ENCODE measurements at regions not wholly inside any gene's neighbourhood (a gene's known extent, or its start where the extent isn't known, plus 50 kb on each side); places are given as distances from the start of the nearest gene placed in this dataset.
"Not testable (repeated sequence)": the region's sequence is repeated elsewhere in the genome, so short reads cannot be mapped to it uniquely, and the experiment has no call there.

DNA sequence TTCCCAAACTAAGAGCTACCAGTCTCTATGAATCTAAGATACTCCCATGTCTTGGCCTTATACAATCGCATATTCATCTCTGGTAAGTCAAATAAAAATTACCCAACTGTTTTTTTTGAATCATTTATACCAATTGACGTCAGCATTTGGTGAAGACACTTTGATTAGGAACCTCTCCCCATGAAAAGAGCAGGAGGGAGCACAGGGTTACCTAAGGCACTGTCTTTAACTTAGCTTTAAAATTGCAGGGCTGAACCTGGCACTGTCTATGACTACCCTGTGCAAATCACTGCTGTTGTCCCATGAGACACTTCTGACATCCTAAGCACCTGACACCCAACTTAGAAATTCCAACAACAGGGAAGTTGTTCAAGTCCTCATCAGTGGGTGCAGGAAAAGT, 586.4 kb downstream of the MAT2B start:
- no peak for DNase-seq (ENCODE audit: low read depth, low spot score)

DNA sequence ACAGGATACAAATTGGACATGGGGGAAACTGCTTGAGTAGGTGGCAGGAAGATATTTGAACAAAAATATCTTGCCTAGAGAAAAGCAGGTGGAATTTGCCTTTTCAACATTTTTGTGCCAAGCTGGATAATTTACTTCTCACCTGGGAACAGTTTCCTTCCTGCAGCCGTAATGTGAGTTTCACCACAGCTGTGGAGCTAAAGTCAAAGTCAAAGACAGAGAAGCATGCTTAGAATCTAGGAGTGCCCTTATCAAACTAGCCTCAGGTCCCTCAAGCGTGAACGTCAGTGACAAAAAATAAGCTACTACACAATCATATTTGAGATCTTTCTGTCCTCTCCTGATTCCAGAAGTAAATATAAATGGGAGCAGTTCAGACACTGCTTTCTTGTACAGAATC, 588.9 kb downstream of the MAT2B start:
- no peak for DNase-seq (ENCODE audit: low read depth, low spot score)

DNA sequence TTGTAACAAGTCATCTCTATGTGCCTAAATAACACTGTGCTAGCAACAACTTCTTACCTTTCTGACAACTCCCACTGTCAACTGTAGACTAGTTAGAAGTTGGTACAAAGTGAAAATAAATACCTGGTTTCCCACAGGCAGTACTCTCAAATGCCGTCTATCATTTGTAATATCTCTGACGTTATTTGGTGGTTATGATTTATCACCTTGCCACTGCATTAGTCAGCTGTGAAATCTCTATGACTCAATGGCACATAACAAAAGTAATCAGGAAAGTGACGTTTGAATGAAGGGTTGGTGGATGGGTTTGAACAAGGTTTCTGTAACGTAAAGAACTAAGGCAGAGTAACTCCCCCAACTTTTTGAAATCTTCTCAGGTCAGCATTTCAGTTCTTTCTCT, 592.3 kb downstream of the MAT2B start:
- no peak for DNase-seq (ENCODE audit: low read depth, low spot score)

DNA sequence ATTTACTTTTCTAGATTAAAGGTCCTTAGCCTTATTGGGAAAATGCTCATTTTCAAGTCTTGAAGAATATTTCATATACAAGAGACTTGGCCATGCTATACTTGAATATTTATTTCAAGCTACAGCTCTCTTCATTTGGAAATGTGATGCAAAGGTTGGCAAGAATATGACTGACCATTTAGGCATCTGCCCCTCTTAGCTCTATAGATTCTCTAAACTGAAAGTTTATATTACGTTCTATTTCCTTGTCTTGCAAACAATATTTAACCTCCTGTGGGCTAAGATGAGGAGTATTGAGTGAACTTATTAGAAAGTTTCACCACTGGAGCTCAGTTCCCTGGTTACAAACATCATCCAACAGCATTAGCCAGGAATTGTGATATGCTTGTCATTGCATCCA, 593.1 kb downstream of the MAT2B start:
- DNase-seq (ENCODE audit: low read depth, low spot score) = no peak

DNA sequence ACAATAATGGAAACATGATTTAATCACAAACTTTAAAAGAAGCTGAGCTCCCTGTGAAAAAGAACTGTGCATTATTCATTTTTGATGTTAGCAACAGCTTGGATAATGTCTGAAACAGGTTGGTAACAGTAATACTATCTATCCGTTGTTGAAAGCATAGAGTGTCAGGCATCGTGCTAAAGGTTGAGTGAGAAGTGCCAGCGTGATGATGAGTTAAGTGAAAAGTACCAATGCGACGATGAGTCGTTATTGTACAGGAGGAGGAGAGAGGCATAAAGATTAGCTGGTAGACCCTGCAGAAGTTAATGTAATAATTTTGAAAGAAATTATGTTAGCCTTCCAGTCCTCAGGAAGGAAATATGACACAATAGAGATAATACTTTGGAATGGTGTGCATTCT, 593.6 kb downstream of the MAT2B start:
- DNase-seq (ENCODE audit: low read depth, low spot score) = no peak

DNA sequence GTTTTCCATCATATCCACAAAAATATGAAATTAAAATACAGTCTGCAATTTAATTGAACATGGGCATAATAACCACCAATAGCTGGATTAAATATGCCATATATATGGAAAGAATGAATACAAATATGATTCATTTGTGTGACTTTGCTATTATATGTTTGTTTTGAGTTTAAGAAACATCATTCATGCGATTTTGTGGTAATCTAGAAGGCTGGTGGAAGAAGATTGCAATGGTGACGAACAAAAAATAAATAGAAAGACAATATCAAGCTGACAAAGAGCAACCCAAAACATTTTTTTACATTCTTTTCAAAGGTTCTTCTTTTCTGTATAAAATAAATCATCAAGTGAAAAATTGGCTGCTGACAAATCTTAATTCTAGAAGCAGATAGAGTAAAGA, 610.0 kb downstream of the MAT2B start:
- DNase-seq (ENCODE audit: low read depth, low spot score) = no peak

DNA sequence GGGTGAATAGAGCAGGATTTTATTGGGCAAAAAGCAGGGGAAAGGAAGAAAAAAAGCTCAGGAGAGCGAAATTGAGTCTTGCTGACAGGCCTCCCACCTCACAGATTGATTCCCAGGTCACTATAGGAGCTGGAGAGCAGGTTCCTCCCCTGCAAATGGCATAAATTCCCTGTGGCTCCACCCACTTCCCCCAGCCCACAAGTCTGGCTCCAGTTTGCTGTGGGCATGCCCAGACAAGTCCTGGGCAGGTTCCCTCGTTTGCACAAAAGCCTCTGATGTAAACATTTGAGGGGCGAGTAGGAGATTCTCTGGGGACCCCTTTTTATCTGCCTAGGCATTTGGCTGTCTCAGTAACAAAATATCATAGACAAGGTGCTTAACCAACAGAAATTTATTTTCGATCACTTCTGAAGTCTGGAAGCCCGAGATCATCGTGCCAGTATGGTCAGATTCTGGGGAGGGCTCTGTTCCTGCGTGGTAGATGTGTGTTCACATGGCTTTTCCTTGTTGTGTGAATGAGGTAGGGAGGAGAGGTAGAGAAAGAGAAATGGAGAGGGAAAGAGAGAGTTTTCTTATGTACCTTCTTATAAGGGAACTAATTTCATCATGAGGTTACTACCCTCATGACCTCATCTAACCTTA, 614.5 kb downstream of the MAT2B start:
- DNase-seq (ENCODE audit: low read depth, low spot score) = peak; percentile 3

DNA sequence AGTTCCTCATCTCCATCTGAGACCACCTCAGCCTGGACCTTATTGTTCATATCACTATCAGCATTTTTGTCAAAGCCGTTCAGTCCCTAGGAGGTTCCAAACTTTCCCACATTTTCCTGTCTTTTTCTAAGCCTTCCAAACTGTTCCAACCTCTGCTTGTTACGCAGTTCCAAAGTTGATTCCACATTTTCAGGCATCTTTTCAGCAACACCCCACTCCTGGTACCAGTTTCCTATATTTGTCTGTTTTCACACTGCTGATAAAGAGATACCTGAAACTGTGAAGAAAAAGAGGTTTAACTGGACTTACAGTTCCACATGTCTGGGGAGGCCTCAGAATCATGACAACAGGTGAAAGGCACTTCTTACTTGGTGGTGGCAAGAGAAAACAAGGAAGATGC, 622.1 kb downstream of the MAT2B start:
- DNase-seq (ENCODE audit: low read depth, low spot score) = no peak

DNA sequence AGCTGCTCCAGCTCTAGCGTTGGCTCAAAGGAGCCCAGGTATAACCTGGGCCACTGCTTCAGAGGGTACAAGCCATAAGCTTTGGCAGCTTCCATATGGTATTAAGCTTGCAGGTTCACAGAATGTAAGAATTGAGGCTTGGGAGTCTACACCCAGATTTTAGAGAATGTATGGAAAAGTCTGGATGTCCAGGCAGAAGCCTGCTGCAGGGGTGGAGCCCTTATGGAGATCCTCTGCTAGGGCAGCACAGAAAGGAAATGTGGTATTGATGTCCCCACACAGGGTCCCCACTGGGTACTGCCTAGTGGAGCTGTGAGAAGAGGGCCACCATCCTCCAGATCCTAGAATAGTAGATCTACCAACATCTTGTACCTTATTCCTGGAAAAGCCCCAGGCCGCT, 626.9 kb downstream of the MAT2B start:
- DNase-seq (ENCODE audit: low read depth, low spot score) = no peak

DNA sequence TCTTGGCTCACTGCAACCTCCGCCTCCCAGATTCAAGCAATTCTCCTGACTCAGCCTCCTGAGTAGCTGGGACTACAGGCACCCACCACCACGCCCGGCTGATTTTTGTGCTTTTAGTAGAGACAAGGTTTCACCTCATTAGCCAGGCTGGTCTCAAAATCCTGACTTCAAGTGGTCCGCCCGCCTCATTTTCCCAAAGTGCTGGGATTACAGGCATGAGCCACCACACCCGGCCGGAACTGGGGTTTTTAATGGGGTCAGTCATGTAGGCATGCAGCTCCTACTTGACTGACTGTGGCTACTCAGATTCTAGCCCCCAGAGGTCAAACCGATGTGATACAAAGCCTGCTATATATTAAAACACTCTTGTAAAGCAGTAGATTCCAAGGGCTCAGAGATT, 631.7 kb downstream of the MAT2B start:
- no peak for DNase-seq (ENCODE audit: low read depth, low spot score)

DNA sequence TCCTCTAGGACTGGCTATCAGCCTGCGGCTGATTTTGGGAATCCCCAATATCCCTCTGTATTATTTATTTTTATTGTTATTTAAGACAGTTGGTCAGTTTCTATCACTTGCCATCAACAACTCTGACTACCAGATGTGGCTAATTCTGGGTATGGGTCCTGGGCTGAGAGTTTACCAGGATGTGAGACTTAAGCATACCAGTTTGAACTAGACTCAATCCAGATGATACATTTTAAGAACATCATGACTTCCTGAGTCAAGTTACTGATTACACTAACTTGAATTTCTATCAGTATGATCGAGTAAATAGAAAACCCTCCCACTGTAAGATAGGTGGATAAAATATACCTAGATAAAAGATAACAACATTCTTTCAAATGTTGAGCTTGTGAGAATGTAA, 634.0 kb downstream of the MAT2B start:
- no peak for DNase-seq (ENCODE audit: low read depth, low spot score)

DNA sequence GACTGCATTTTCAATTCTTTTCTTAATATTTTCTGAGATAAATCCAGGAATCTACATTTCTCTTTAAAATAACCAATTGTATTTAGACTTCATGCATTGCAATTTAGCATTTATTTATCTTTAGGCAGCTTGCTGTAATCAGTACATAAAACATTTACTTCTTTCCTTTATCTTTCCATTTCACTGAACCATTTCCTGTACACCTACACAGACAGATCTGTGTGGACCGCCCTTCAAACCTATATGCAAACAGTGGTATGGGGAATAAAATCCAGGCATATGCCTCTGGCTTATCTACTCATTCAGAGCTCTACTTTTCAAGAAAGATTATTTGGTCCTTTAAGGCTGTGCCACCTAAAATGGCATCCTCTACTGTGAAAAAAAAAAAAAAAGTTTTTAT, 640.0 kb downstream of the MAT2B start:
- no peak for DNase-seq (ENCODE audit: low read depth, low spot score)

DNA sequence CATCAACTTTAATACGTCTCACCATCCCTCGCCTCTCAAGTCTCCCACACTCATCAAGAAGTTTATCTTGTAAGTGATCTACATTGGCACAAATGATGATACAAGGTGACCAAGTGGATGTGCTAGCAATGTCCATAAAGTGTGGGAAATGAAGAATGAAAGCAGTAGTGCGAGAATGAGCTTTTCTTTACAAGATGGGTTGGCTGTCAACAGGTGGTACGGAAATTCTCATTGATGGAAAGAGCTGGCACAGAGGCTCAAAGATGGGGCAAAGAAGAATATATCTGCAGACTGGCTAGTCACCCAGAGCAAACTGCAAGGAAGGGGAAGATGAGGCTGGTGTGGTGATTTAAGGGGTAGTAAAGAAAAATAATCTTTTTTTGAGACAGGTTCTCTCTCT, 640.8 kb downstream of the MAT2B start:
- DNase-seq (ENCODE audit: low read depth, low spot score) = no peak

DNA sequence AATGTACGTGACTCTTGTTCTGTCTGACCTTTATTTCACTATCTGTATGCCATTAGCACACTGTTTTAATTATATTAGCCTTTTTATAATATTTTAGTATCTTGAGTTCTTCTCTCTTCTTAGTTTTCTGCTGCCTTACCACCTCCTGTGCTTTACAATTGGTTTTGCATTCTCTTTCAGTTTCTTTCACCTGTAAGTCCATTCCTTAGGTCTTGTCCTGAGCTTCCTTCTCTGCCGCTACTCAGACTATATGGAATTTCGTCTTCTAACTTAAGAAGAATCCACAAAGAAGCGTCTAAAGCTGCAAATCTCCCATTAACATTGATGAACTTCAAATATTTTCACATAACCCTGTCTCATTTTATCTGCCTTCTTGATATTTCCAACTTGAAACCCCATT, 642.9 kb downstream of the MAT2B start:
- DNase-seq (ENCODE audit: low read depth, low spot score) = no peak

DNA sequence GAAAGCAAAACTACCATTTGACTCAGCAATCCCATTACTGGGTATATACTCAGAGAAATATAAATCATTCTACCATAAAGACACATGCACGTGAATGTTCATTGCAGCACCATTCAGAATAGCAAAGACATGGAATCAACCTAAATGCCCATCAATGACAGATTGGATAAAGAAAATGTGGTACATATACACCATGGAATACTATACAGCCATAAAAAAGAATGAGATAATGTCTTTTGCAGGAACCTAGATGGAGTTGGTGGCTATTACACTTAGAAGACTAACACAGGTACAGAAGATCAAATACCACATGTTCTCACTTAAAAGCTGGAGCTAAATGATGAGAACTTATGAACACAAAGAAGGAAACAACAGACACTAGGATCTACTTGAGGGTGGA, 647.1 kb downstream of the MAT2B start:
- not testable (repeated sequence) for DNase-seq (ENCODE audit: low read depth, low spot score)

DNA sequence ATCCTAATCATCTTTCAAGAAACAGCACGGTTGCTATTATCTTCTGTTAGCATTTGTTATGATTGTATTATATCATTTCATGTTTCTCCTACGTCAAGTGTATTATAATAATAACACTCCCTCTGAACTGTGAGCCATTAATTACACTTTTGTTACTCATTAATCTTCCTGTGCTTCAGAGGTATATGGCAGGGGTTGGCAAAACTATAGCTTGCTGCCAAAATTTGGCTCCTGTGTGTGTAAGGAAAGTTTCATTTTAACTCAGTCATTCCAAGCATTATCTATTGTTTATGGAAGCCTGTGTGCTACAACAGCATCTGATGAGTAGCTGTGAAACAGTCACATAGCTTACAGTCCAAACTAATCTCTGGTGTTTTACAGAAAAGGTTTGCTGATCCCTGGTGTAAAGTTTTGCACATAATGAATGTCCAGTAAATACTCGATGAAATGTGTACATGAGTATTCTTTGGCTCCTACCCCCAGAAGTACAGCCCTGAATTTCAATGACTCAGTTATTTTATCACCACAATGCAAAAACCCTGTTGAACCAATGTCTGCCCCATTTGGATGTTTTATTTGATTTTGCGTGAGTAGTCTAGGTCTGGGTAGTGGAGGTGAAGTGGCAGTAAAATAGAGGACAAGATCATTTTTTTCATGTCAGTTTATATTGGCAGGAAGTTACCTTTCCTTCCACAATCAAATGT, 648.2 kb downstream of the MAT2B start:
- no peak for DNase-seq (ENCODE audit: low read depth, low spot score)

DNA sequence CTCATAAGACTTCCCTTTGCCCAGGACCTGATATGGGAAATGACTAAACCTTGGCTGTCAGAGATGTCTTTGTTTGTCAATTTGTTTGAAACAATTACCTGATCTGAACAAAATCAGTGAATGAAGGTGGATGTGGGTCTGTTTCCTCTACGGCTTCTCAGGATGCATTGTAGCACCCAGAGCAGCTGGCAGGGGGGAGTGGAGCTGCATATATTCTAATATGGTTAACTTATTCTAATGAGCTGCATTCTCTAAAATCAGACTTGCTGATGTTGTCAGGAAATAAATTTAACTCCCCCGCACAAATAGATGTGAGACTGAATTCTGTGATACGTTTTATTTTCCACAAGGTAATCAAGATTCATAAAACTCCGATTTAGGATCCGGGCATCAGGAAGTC, 665.4 kb downstream of the MAT2B start:
- no peak for DNase-seq (ENCODE audit: low read depth, low spot score)

DNA sequence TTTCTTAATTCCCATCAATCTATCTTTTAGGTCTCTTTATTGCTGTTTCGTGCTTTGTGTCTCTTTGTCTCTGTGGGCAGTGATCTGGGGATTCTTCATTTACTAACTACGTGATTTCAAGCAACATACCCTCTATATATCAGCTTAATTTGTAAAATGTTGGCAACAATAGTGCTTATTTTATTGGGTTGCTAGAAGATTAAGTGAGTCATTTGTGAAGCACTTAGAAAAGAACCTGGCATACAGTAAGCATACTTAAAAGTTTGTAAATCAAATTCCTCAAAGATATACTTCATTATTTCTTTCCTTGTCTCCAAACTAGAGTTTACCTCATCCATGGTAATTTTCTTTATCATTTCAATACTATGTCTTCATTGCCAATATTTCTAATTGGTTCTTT, 669.7 kb downstream of the MAT2B start:
- DNase-seq (ENCODE audit: low read depth, low spot score) = no peak

DNA sequence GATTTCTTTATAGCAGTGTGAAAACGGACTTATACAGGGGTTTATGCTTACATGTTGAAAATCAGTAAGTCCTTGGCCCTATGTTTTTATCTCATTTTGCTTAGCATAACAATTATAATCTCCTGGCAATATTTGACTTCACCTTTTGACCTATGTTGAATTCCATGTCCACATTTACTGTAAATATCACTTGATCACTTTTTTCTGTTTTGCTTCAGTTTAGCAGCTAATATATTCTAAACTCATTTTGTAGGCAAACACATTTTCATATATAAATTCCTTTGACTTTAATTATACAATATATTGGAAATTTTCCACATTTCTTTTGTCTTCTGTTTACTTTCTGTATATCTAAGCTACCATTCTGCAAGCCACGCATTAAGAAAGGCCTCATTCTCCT, 674.0 kb downstream of the MAT2B start:
- no peak for DNase-seq (ENCODE audit: low read depth, low spot score)

DNA sequence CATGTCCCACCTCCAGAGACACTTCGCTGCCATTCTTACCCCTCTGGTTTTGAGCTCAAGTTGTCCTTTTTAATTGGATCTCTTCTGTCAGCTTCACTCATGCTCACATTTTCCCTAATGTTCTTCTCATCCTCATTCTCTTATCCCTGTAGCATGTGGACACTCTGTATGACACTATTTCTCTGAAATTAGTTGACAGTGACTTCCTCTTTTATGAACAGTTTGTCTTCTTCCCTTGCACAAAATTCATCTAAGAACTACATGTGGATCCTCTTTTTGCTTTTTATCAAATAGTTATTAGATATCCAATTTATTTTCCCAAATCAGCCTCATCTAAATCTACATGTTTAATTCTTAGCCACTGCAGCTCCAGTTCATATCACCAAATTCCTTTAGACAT, 676.2 kb downstream of the MAT2B start:
- DNase-seq (ENCODE audit: low read depth, low spot score) = no peak

DNA sequence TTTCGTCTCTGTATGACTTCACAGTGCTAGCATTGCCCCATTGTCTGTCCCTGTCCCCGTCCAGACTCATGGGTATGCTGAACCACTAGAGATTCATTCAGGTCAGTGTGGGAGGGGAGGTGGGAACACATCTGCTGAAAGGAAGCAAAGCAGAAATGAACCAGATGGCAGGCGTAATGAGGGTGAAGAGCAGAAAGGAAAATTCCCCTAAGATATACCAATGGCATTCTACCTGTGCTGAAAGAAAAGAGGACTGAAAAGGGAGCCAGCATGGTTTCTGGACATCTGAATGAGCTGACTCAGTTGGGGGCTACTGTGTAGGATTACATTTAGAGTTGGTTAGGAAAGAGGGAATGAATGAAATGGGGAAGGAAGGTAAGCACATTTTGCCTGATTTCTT, 678.7 kb downstream of the MAT2B start:
- no peak for DNase-seq (ENCODE audit: low read depth, low spot score)

DNA sequence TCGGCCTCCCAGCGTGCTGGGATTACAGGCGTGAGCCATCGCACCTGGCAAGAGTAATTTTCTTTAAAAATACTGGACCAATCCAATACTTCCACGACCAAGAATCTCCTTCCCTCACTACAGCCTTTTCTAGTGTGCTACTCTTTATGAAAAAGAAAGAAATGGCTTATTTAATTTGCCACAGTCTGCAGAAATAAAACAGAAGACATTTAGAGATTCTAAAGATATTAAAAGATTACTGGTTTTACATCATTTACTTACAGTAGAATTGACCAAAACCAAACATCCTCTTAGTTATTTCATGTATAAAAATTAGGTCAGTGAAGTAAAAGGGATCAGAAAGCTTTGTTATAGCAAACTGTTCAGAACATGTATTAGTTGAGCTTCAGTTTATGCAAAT, 679.6 kb downstream of the MAT2B start:
- DNase-seq (ENCODE audit: low read depth, low spot score) = no peak

DNA sequence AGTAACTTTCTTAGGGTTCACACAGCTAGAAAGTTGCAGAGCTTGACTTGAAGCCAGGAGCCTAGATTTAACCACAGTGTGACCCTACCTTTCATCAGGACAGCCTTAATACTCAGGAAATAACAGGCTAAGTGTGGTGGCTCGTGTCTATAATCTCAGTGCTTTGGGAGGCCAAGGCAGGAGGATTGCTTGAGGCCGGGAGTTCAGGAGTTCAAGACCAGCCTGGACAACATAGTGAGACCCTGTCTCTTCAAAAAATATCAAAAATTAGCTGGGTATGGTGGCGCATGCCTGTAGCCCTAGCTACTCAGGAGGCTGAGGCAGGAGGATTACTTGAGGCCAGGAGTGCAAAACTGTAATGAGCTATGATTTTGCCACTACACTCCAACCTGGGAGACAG, 681.1 kb downstream of the MAT2B start:
- no peak for DNase-seq (ENCODE audit: low read depth, low spot score)

DNA sequence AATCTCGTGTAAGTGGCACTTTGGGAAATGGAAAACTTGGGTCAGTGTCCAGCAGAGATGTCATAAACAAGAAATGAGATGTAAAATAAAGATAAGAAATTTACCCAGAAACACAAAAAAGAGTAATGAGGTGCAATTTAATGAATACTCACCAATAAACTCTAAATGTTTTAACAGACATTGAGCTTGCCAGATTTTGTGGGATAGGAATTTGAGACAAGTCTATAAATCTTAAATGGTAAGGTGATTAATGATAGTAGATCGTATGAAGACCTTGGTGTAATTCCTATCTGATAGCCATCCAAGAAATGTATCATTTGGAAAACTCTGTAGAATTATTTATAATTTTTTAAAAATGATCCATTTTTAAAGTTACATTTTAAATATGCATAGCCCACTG, 682.4 kb downstream of the MAT2B start:
- no peak for DNase-seq (ENCODE audit: low read depth, low spot score)

Measured in pulmonary artery endothelial cell (primary cell).